ENCODE measurements at regions not wholly inside any gene's neighbourhood (a gene's known extent, or its start where the extent isn't known, plus 50 kb on each side); places are given as distances from the start of the nearest gene placed in this dataset.

GRCh38 chr4:25502115-25502514 lies 125.1 kb downstream of the ANAPC4 start:
- intact Hi-C loops (cut with DNase I), result no loop called here
- H3K27ac ChIP-seq, result no peak overlapping the region

GRCh38 chr4:25503779-25504178 lies 126.7 kb downstream of the ANAPC4 start:
- Histone ChIP-seq H3K4me3 (no peak overlapping the region), H3K27me3 (no peaks in the 10 kb centered on the region), H3K36me3 (no peaks in the 10 kb centered on the region), H3K9me3 (no peaks in the 10 kb centered on the region), H3K4me1 (no peaks in the 10 kb centered on the region), H3K27ac (no peak overlapping the region)
- DNase-seq (ENCODE audit: low spot score in 2 of 2), result no peak
- no peak for TF ChIP-seq CTCF (IDR thresholded peaks at IDR 0.05)
- intact Hi-C loops (cut with DNase I), result no loop called here

More at GRCh38 chr4:25502115-25502514, 125.1 kb downstream of the ANAPC4 start:
- H3K4me1 ChIP-seq, result no peaks in the 10 kb centered on the region
- TF ChIP-seq CTCF (IDR thresholded peaks at IDR 0.05), result no peak
- no peaks in the 10 kb centered on the region for H3K27me3 ChIP-seq
- DNase-seq (ENCODE audit: low spot score in 2 of 2), result no peak
- H3K36me3 ChIP-seq, result no peaks in the 10 kb centered on the region
- H3K9me3 ChIP-seq, result no peaks in the 10 kb centered on the region
- no peak overlapping the region for H3K4me3 ChIP-seq

GRCh38 chr4:25504932-25505636 lies 128.0 kb downstream of the ANAPC4 start:
- Histone ChIP-seq H3K4me1 (no peaks in the 10 kb centered on the region), H3K27ac (no peak overlapping the region), H3K27me3 (no peaks in the 10 kb centered on the region), H3K4me3 (no peak overlapping the region), H3K36me3 (no peaks in the 10 kb centered on the region), H3K9me3 (no peaks in the 10 kb centered on the region)
- intact Hi-C loops (cut with DNase I), result no loop called here
- TF ChIP-seq CTCF (IDR thresholded peaks at IDR 0.05), result no peak
- DNase-seq (ENCODE audit: low spot score in 2 of 2), result no peak

GRCh38 chr4:25505637-25505991 lies 128.6 kb downstream of the ANAPC4 start:
- TF ChIP-seq CTCF (IDR thresholded peaks at IDR 0.05), result no peak
- no peaks in the 10 kb centered on the region for H3K4me1 ChIP-seq
- H3K4me3 ChIP-seq, result no peak overlapping the region
- no peaks in the 10 kb centered on the region for H3K27me3 ChIP-seq
- H3K27ac ChIP-seq, result no peak overlapping the region
- no peaks in the 10 kb centered on the region for H3K36me3 ChIP-seq
- DNase-seq (ENCODE audit: low spot score in 2 of 2), result no peak
- H3K9me3 ChIP-seq, result no peaks in the 10 kb centered on the region
- intact Hi-C loops (cut with DNase I), result no loop called here

GRCh38 chr4:25506032-25506571 lies 129.0 kb downstream of the ANAPC4 start:
- intact Hi-C loops (cut with DNase I), result no loop called here

More at GRCh38 chr4:25506032-25506571, 129.0 kb downstream of the ANAPC4 start:
- Histone ChIP-seq H3K4me3 (no peak overlapping the region), H3K27me3 (no peaks in the 10 kb centered on the region), H3K4me1 (no peaks in the 10 kb centered on the region), H3K36me3 (no peaks in the 10 kb centered on the region), H3K9me3 (no peaks in the 10 kb centered on the region), H3K27ac (no peak overlapping the region)
- no peak for TF ChIP-seq CTCF (IDR thresholded peaks at IDR 0.05)
- DNase-seq (ENCODE audit: low spot score in 2 of 2), result no peak
